Mucosa of gallbladder (tissue), 1 donor: ENCODE measurements at regions not wholly inside any gene's neighbourhood (a gene's known extent, or its start where the extent isn't known, plus 50 kb on each side); places are given as distances from the start of the nearest gene placed in this dataset.

Experiments used
- DNase-seq: peaks from one replicate; pipeline ENCODE4 v3.0.0-alpha.2; 2020; ENCODE audit warnings: low spot score
- donor health status: DM: no; HTN: no; CAD: no.

GRCh38 chr13:97135883-97136282 lies 86.2 kb upstream of the MBNL2 start:
- DNase-seq: no peak

- no peak for DNase-seq
Measured at GRCh38 chr13:97136418-97136817, 85.7 kb upstream of the MBNL2 start.

DNA sequence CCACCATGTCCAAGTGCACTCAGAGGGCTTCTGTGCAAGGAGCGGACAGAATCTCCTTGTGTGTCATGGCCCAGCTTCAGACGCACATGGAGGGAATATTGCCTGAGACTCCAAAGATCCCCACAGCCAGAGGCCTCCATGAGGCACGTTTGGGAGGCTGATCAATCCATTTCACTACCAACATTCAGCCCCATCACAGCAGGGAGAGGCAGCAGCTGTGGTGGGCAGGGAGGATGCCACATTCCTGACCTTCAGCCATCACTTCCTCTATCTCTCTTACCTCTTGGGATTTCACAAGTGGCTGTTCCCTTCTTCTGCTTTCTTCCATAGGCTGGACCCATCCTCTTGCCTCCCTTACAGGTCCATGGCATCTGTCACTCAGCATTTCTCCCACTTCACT lies 82.4 kb upstream of the MBNL2 start:
- no peak for DNase-seq

GRCh38 chr13:97140131-97140530 lies 82.0 kb upstream of the MBNL2 start:
- DNase-seq: no peak

DNA sequence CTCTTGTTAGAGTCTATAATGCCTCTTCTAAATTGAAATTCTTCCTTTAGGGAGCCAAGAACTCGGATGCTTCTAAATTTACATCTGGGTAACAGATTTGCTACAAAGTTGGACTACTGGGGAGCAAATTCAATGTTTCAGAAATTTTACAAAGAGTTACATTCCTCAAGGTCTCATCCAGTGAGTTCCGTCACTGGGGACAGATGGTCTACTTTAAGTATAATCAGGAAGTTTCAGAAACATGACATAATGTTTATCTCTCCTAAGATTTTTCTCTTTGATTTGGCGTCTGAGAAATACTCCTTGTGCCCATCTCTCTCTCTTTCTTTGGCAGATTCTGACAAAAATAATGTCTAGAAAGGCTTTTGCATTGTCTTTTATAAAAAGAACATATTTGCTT lies 81.5 kb upstream of the MBNL2 start:
- no peak for DNase-seq

DNA sequence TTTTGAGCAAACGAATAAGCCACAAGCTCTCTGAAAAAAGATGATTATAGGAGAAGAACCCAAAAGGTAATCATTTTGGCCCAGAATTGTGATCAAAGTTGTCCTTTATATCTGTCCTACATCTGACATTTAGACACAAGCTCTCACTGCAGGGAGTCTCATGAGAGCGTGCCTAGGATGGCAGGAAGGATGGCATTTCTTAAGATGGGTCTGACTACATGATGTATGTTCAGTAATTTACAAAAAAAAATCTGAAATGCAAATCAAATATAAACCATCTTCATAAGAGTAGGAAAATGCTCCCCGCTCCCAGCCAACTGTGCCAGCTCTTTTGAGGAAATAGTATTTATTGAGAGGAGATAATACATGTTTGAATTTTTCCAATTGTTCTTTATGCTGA lies 81.0 kb upstream of the MBNL2 start:
- DNase-seq: no peak

DNA sequence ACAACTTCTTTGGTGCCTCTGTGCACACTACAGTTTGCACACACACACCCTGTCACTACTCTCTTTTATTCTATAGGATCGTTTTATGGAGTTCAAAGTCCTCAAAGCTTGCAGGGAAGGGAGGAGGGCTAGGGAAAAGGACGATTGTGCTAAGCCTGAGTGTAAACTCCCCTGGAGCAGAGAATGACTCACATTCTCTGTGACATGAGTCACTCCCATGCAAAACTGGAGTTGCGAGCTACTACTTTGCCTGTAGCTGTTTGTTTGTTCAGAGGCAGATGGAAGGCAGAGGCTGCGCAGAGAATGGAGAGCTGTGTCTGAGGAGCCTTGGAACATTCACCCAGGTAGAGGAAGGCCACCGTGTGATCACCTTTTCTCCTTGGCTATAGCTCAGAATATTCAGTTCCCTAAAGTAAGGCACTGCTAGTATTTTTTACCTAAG lies 80.5 kb upstream of the MBNL2 start:
- peak; percentile 87 for DNase-seq

DNA sequence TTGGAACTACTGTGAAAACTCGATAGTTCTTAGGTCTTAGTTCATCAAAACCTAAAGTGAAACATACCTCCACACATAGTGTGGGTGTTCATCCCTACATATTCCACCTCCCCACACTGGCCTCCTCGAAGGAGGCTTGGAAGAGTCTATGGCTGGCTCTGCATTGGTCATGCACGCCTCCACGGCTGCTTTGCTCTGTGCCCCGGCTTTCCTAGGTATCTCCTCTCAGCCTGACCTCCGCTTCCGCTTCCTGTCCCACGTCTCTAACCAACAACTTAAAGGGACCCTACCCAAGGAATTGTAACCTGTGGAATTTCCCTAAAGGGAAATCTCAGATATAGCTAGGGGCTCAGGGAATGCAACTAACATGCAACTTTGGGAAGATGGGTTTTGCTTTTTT lies 79.7 kb upstream of the MBNL2 start:
- DNase-seq: peak; percentile 45

GRCh38 chr13:97145057-97145456 lies 77.1 kb upstream of the MBNL2 start:
- DNase-seq: no peak

GRCh38 chr13:97148894-97149293 lies 73.2 kb upstream of the MBNL2 start:
- no peak for DNase-seq

DNA sequence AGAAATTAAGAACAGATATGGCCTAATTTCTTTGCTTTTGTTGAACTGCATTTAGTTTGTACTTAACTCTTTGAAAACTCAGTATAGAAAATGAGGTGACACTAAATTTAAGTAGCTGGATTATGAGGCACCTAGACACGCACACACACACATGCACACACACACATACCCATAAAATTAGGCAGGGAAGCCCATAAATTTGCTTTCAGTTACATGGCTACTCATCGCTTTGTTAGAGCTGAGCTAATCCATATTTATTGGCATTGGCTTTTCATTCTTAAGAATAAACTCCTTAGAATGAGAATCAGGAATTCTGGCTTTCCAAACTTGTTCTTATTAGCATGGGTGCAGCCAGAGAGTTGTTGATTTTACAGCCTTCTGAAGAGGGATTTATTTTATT lies 61.7 kb upstream of the MBNL2 start:
- DNase-seq: no peak

GRCh38 chr13:97161582-97162231 lies 60.4 kb upstream of the MBNL2 start:
- DNase-seq: no peak

GRCh38 chr13:97165502-97166425 lies 56.4 kb upstream of the MBNL2 start:
- DNase-seq: no peak

GRCh38 chr13:97171136-97171535 lies 51.0 kb upstream of the MBNL2 start:
- DNase-seq: no peak
